ENCODE measurements at regions not wholly inside any gene's neighbourhood (a gene's known extent, or its start where the extent isn't known, plus 50 kb on each side); places are given as distances from the start of the nearest gene placed in this dataset.

GRCh38 chr12:115640929-115641328 is 636.6 kb downstream of the MED13L start:
- no peak for DNase-seq (ENCODE audit: low read depth)

GRCh38 chr12:115639648-115640012 is 637.9 kb downstream of the MED13L start:
- DNase-seq (ENCODE audit: low read depth): no peak

- no peak for DNase-seq (ENCODE audit: low read depth)
Observed at GRCh38 chr12:115638733-115639647, 638.5 kb downstream of the MED13L start.

- DNase-seq (ENCODE audit: low read depth): no peak
Observed at GRCh38 chr12:115636546-115636945, 640.9 kb downstream of the MED13L start.

GRCh38 chr12:115632308-115632707 is 645.2 kb downstream of the MED13L start:
- no peak for DNase-seq (ENCODE audit: low read depth)

- no peak for DNase-seq (ENCODE audit: low read depth)
Observed at GRCh38 chr12:115630136-115630535, 647.4 kb downstream of the MED13L start.

- no peak for DNase-seq (ENCODE audit: low read depth)
Observed at GRCh38 chr12:115626210-115626609, 651.3 kb downstream of the MED13L start.

- DNase-seq (ENCODE audit: low read depth): no peak
Observed at GRCh38 chr12:115623764-115624334, 653.6 kb downstream of the MED13L start.

GRCh38 chr12:115623275-115623674 is 654.2 kb downstream of the MED13L start:
- no peak for DNase-seq (ENCODE audit: low read depth)

- no peak for DNase-seq (ENCODE audit: low read depth)
Observed at GRCh38 chr12:115620816-115621215, 656.7 kb downstream of the MED13L start.

GRCh38 chr12:115619889-115620288 is 657.6 kb downstream of the MED13L start:
- DNase-seq (ENCODE audit: low read depth): no peak

GRCh38 chr12:115619061-115619460 is 658.4 kb downstream of the MED13L start:
- DNase-seq (ENCODE audit: low read depth): no peak

- DNase-seq (ENCODE audit: low read depth): no peak
Observed at GRCh38 chr12:115618105-115618504, 659.4 kb downstream of the MED13L start.

- no peak for DNase-seq (ENCODE audit: low read depth)
Observed at GRCh38 chr12:115617391-115617790, 660.1 kb downstream of the MED13L start.

GRCh38 chr12:115611477-115611876 is 666.0 kb downstream of the MED13L start:
- no peak for DNase-seq (ENCODE audit: low read depth)

- DNase-seq (ENCODE audit: low read depth): no peak
Observed at GRCh38 chr12:115609347-115609746, 668.1 kb downstream of the MED13L start.

- DNase-seq (ENCODE audit: low read depth): no peak
Observed at GRCh38 chr12:115606040-115606439, 671.5 kb downstream of the MED13L start.

- DNase-seq (ENCODE audit: low read depth): no peak
Observed at GRCh38 chr12:115598871-115599811, 678.4 kb downstream of the MED13L start.

- DNase-seq (ENCODE audit: low read depth): no peak
Observed at GRCh38 chr12:115597157-115597712, 680.3 kb downstream of the MED13L start.

- no peak for DNase-seq (ENCODE audit: low read depth)
Observed at GRCh38 chr12:115588131-115588530, 689.4 kb downstream of the MED13L start.

- DNase-seq (ENCODE audit: low read depth): no peak
Observed at GRCh38 chr12:115584156-115584555, 693.3 kb downstream of the MED13L start.

- no peak for DNase-seq (ENCODE audit: low read depth)
Observed at GRCh38 chr12:115583591-115583990, 693.9 kb downstream of the MED13L start.

Data from T-helper 22 cell (primary cell).